ENCODE measurements at regions not wholly inside any gene's neighbourhood (a gene's known extent, or its start where the extent isn't known, plus 50 kb on each side); places are given as distances from the start of the nearest gene placed in this dataset.

DNA sequence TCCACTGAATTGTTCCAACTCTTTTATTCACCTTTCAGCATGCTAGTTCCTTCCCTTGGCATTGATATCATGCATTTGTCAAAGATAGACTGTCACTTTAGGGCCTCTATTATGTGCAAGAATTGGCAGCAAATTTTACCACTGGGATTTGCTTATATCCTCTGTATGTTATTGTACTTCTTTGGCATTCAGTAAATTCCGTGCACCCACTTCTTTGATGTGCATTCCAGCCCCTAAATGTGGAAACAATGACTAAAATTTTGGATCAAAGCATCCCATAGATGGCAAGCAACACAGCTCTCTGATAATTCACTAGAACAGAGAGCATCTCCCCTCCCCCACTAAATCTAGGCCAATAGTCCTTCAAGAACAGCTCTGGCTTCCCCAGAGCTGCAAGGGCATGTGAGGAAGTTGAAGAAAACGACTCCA, 399.0 kb upstream of the HNRNPA3 start:
- DNase-seq, result no peak
- peaks cover 2% of the 10 kb centered on the region; the same call in 1 of the 2 replicates for H3K27me3 Mint-ChIP-seq (ENCODE audit: insufficient read depth)
- H3K27ac Mint-ChIP-seq, result no peak overlapping the region
- H3K9me3 Mint-ChIP-seq, result no peaks in the 10 kb centered on the region
- H3K36me3 Mint-ChIP-seq (ENCODE audit: low read depth), result no peaks in the 10 kb centered on the region
- no peaks in the 10 kb centered on the region for H3K4me1 Mint-ChIP-seq (ENCODE audit: low read depth)
- no peak overlapping the region for H3K4me3 Mint-ChIP-seq
- TF ChIP-seq, protein P1, sequence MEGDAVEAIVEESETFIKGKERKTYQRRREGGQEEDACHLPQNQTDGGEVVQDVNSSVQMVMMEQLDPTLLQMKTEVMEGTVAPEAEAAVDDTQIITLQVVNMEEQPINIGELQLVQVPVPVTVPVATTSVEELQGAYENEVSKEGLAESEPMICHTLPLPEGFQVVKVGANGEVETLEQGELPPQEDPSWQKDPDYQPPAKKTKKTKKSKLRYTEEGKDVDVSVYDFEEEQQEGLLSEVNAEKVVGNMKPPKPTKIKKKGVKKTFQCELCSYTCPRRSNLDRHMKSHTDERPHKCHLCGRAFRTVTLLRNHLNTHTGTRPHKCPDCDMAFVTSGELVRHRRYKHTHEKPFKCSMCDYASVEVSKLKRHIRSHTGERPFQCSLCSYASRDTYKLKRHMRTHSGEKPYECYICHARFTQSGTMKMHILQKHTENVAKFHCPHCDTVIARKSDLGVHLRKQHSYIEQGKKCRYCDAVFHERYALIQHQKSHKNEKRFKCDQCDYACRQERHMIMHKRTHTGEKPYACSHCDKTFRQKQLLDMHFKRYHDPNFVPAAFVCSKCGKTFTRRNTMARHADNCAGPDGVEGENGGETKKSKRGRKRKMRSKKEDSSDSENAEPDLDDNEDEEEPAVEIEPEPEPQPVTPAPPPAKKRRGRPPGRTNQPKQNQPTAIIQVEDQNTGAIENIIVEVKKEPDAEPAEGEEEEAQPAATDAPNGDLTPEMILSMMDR (IDR thresholded peaks at IDR 0.05), result no peak

GRCh38 chr2:176814274-176814673, 398.3 kb upstream of the HNRNPA3 start:
- TF ChIP-seq, protein P1 (IDR thresholded peaks at IDR 0.05), result no peak
- peaks cover 2% of the 10 kb centered on the region; the same call in 1 of the 2 replicates for H3K27me3 Mint-ChIP-seq (ENCODE audit: insufficient read depth)
- H3K36me3 Mint-ChIP-seq (ENCODE audit: low read depth), result no peaks in the 10 kb centered on the region
- H3K4me3 Mint-ChIP-seq, result no peak overlapping the region
- H3K9me3 Mint-ChIP-seq, result no peaks in the 10 kb centered on the region
- no peaks in the 10 kb centered on the region for H3K4me1 Mint-ChIP-seq (ENCODE audit: low read depth)
- no peak overlapping the region for H3K27ac Mint-ChIP-seq
- DNase-seq, result no peak

DNA sequence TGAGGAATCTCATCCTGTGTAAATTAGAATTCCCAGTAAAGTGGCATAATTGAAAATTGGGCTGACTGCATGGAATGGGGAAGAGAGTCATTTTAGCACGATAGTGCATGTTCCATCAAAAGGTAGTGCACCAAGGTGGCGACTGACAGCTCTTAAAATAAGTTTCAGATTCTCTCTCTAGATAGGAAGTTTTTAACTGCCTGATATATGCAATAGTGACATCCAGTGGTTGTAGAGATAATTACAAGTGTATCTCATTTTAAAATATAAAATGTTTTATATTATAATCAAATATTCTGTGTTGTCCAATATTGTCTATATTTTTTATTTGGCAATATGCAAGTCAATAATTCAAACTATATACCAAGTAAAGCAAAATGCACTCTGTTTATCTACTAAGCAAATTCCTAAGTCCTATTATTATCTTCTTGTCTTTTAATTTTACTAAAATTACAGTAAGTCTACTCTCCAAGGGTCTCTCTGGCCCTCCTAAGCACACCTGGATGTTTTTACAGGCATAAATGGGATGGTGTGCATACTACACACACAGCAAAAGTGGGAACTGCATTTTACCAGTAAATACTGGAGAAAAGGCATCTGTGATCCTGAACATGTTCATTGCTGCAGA, 397.7 kb upstream of the HNRNPA3 start:
- TF ChIP-seq, protein P1 (IDR thresholded peaks at IDR 0.05), result peak; percentile 85
- no peaks in the 10 kb centered on the region for H3K4me1 Mint-ChIP-seq (ENCODE audit: low read depth)
- peak; percentile 9 for DNase-seq
- no peak overlapping the region for H3K4me3 Mint-ChIP-seq
- no peaks in the 10 kb centered on the region for H3K9me3 Mint-ChIP-seq
- H3K36me3 Mint-ChIP-seq (ENCODE audit: low read depth), result no peaks in the 10 kb centered on the region
- H3K27ac Mint-ChIP-seq, result no peak overlapping the region
- H3K27me3 Mint-ChIP-seq (ENCODE audit: insufficient read depth), result peaks cover 2% of the 10 kb centered on the region; the same call in 1 of the 2 replicates

DNA sequence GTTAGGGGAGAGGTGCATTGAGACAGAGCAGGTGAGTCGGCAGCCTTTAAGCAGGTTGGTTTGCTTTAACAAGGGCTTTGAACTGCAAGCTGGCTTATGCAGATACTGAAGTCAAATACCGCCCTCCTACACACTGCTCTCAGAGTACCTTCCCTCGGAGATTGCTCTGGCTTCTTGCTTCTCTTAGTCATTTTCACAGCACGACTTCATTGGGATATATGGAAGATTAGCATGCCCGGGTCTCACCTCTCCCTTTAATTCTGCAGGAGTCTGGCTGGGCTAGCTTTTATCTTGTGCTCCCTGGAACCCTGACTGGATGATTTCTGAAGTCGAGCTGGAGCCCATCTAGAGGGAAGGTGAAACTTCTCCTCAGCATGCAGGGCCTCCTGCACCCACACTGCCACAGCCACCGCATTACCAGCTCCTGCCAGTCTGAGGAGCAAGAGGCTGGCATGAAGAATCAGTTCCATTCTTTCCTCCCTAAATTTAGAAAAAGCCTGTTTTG, 395.5 kb upstream of the HNRNPA3 start:
- DNase-seq, result no peak
- H3K27ac Mint-ChIP-seq, result no peak overlapping the region
- TF ChIP-seq, protein P1 (IDR thresholded peaks at IDR 0.05), result peak; percentile 21; the same call in 1 of the 2 replicates
- no peaks in the 10 kb centered on the region for H3K4me1 Mint-ChIP-seq (ENCODE audit: low read depth)
- no peak overlapping the region for H3K4me3 Mint-ChIP-seq
- peaks cover 3% of the 10 kb centered on the region; the same call in 1 of the 2 replicates for H3K27me3 Mint-ChIP-seq (ENCODE audit: insufficient read depth)
- H3K36me3 Mint-ChIP-seq (ENCODE audit: low read depth), result no peaks in the 10 kb centered on the region
- H3K9me3 Mint-ChIP-seq, result no peaks in the 10 kb centered on the region

DNA sequence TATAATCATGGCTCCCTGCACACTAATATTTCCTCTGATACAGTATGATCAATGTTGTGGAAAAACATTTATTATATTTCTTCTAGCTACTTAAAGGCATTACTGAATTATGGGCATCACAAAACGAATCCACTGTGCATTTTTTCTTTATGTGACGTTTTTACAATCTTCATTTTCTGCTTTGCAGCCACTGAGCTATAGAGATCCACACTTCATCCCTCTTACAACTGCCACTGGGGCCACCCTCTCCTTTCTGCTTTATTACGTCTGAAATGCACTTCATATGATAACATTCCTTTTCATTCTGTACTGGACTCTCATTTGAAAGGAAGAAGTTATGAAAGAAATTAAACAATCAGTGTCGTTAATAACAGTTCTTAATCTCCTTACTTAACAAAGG, 394.5 kb upstream of the HNRNPA3 start:
- Mint-ChIP-seq H3K27ac (no peak overlapping the region), H3K27me3 (ENCODE audit: insufficient read depth) (peaks cover 6% of the 10 kb centered on the region; the same call in 1 of the 2 replicates), H3K9me3 (no peaks in the 10 kb centered on the region), H3K36me3 (ENCODE audit: low read depth) (no peaks in the 10 kb centered on the region), H3K4me1 (ENCODE audit: low read depth) (no peaks in the 10 kb centered on the region), H3K4me3 (no peak overlapping the region)
- TF ChIP-seq, protein P1 (IDR thresholded peaks at IDR 0.05), result no peak
- no peak for DNase-seq
